ENCODE measurements at regions not wholly inside any gene's neighbourhood (a gene's known extent, or its start where the extent isn't known, plus 50 kb on each side); places are given as distances from the start of the nearest gene placed in this dataset.

GRCh38 chr1:82874041-82874440 lies 1073.3 kb downstream of the ADGRL2 start:
- H3K36me3 ChIP-seq (ENCODE audit: control insufficient read depth, insufficient read depth, low read length) = no peaks in the 10 kb centered on the region
- no peak overlapping the region for H3K4me3 ChIP-seq (ENCODE audit: extremely low read depth, insufficient read depth, low read length, poor library complexity, severe bottlenecking)
- no peaks in the 10 kb centered on the region for H3K9me3 ChIP-seq (ENCODE audit: control insufficient read depth, low read length)
- H3K27ac ChIP-seq (ENCODE audit: low read depth, low read length, severe bottlenecking) = no peak overlapping the region
- H3K4me1 ChIP-seq (ENCODE audit: control insufficient read depth, insufficient read depth, low read length, poor library complexity, severe bottlenecking) = no peaks in the 10 kb centered on the region

DNA sequence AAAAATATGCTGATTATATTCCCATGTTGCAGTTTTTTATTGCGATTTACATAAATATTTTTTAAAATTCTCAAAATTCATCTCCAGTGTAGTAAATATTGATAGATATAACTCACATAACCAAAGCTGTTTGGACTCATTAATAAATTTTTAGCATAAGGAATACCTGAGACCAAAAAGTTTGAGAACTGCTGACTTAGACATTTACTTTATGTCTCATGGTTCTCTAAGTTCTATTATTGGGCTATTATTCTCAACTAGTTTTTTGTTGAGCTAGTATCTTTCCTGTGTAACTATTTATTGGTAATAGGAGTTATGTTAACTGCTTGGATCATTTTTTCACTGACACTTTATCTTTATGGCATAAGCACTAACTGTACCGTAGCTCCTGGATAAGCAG lies 1069.6 kb downstream of the ADGRL2 start:
- Histone ChIP-seq H3K27ac (ENCODE audit: low read depth, low read length, severe bottlenecking) (no peak overlapping the region), H3K4me3 (ENCODE audit: extremely low read depth, insufficient read depth, low read length, poor library complexity, severe bottlenecking) (no peak overlapping the region)
- WGBS, 2 experiments (ENCODE audit: insufficient coverage in 2 of 2) = 75% methylated on average over 1 of the region's 2 CpGs; no CpG with 5 or more reads in 1 of the 2 experiments

DNA sequence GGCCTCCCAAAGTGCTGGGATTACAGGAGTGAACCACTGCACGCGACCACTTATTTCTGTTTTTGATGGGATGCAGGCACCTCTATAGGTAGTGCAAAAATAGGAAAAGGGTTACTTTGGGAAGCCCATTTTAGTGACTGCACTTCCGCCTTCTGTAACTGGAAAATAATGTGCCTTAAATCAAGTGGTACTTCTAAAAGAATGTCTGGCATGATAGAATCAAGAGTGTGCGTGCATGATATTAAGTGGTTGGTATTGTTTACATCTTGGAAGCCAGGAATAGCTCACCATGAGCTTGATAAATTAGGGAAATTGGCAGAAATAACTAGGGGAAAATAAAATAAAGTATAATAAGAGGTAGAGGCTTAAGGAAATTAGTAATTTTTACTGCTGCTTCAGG lies 1067.0 kb downstream of the ADGRL2 start:
- Histone ChIP-seq H3K36me3 (ENCODE audit: control insufficient read depth, insufficient read depth, low read length) (no peaks in the 10 kb centered on the region), H3K27ac (ENCODE audit: low read depth, low read length, severe bottlenecking) (no peak overlapping the region), H3K9me3 (ENCODE audit: control insufficient read depth, low read length) (no peaks in the 10 kb centered on the region), H3K4me1 (ENCODE audit: control insufficient read depth, insufficient read depth, low read length, poor library complexity, severe bottlenecking) (no peaks in the 10 kb centered on the region), H3K4me3 (ENCODE audit: extremely low read depth, insufficient read depth, low read length, poor library complexity, severe bottlenecking) (no peak overlapping the region)
- WGBS, 2 experiments (ENCODE audit: insufficient coverage in 2 of 2) = 83 to 92% methylated on average over 4 of the region's 4 CpGs

More for the DNA sequence above, 1069.6 kb downstream of the ADGRL2 start:
- H3K9me3 ChIP-seq (ENCODE audit: control insufficient read depth, low read length) = no peaks in the 10 kb centered on the region
- H3K4me1 ChIP-seq (ENCODE audit: control insufficient read depth, insufficient read depth, low read length, poor library complexity, severe bottlenecking) = no peaks in the 10 kb centered on the region
- no peaks in the 10 kb centered on the region for H3K36me3 ChIP-seq (ENCODE audit: control insufficient read depth, insufficient read depth, low read length)

DNA sequence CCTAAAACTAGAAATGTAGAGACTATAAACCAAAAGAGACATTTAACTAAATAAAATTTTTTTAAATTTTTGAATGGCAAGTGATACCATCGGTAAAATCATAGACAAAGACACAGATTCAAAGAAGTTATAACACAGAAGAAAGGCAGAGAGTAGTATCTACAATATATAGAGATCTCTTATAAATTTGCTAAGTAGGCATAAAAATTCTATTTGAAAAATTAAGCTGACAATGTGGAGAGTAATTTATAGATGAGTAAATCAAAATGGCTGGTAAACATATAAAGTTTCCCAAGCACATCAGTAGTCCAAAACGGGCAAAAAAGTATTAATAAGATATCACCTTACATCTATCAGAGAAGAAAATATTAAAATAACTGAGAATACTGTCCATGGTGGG lies 1061.0 kb downstream of the ADGRL2 start:
- Histone ChIP-seq H3K4me3 (ENCODE audit: extremely low read depth, insufficient read depth, low read length, poor library complexity, severe bottlenecking) (no peak overlapping the region), H3K27ac (ENCODE audit: low read depth, low read length, severe bottlenecking) (no peak overlapping the region), H3K36me3 (ENCODE audit: control insufficient read depth, insufficient read depth, low read length) (no peaks in the 10 kb centered on the region), H3K4me1 (ENCODE audit: control insufficient read depth, insufficient read depth, low read length, poor library complexity, severe bottlenecking) (no peaks in the 10 kb centered on the region), H3K9me3 (ENCODE audit: control insufficient read depth, low read length) (no peaks in the 10 kb centered on the region)
- WGBS, 2 experiments (ENCODE audit: insufficient coverage in 2 of 2) = no CpG with 5 or more reads among the region's 2 CpGs

- no peaks in the 10 kb centered on the region for H3K9me3 ChIP-seq (ENCODE audit: control insufficient read depth, low read length)
- no peak overlapping the region for H3K27ac ChIP-seq (ENCODE audit: low read depth, low read length, severe bottlenecking)
- H3K4me3 ChIP-seq (ENCODE audit: extremely low read depth, insufficient read depth, low read length, poor library complexity, severe bottlenecking) = no peak overlapping the region
- H3K36me3 ChIP-seq (ENCODE audit: control insufficient read depth, insufficient read depth, low read length) = no peaks in the 10 kb centered on the region
- H3K4me1 ChIP-seq (ENCODE audit: control insufficient read depth, insufficient read depth, low read length, poor library complexity, severe bottlenecking) = no peaks in the 10 kb centered on the region
- WGBS, 2 experiments (ENCODE audit: insufficient coverage in 2 of 2) = 82 to 92% methylated on average over 2 to 3 of the region's 4 CpGs
Observed at GRCh38 chr1:82858031-82858430, 1057.3 kb downstream of the ADGRL2 start.

DNA sequence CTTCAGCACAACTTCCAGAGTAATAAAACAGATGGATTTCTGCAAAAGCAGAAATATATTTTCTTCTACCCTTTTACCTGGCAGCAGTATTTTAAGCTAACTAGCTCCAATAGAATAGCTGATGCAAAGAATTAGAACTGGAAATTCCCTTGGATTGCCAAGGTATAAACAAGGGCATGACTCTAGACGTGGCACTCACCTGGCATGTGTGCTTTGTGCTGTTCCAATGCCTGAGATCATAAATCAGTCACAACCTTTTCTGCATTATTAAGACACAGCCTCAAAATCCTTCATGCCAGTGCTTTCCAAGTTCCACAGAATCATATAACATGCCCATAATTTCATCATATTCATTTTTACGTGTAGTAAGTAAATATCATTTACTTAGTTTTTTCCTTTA lies 1048.7 kb downstream of the ADGRL2 start:
- no peaks in the 10 kb centered on the region for H3K9me3 ChIP-seq (ENCODE audit: control insufficient read depth, low read length)
- no peak overlapping the region for H3K27ac ChIP-seq (ENCODE audit: low read depth, low read length, severe bottlenecking)
- H3K4me3 ChIP-seq (ENCODE audit: extremely low read depth, insufficient read depth, low read length, poor library complexity, severe bottlenecking) = no peak overlapping the region
- no peaks in the 10 kb centered on the region for H3K4me1 ChIP-seq (ENCODE audit: control insufficient read depth, insufficient read depth, low read length, poor library complexity, severe bottlenecking)
- H3K36me3 ChIP-seq (ENCODE audit: control insufficient read depth, insufficient read depth, low read length) = no peaks in the 10 kb centered on the region
- 73 to 77% methylated on average over 1 of the region's 2 CpGs for WGBS, 2 experiments (ENCODE audit: insufficient coverage in 2 of 2)

GRCh38 chr1:82848043-82848442 lies 1047.3 kb downstream of the ADGRL2 start:
- H3K4me3 ChIP-seq (ENCODE audit: extremely low read depth, insufficient read depth, low read length, poor library complexity, severe bottlenecking) = no peak overlapping the region
- no peaks in the 10 kb centered on the region for H3K4me1 ChIP-seq (ENCODE audit: control insufficient read depth, insufficient read depth, low read length, poor library complexity, severe bottlenecking)
- H3K9me3 ChIP-seq (ENCODE audit: control insufficient read depth, low read length) = no peaks in the 10 kb centered on the region
- no peak overlapping the region for H3K27ac ChIP-seq (ENCODE audit: low read depth, low read length, severe bottlenecking)
- WGBS, 2 experiments (ENCODE audit: insufficient coverage in 2 of 2) = no CpG with 5 or more reads among the region's 1 CpG
- H3K36me3 ChIP-seq (ENCODE audit: control insufficient read depth, insufficient read depth, low read length) = no peaks in the 10 kb centered on the region

GRCh38 chr1:82845866-82846265 lies 1045.1 kb downstream of the ADGRL2 start:
- no peaks in the 10 kb centered on the region for H3K9me3 ChIP-seq (ENCODE audit: control insufficient read depth, low read length)
- no peaks in the 10 kb centered on the region for H3K36me3 ChIP-seq (ENCODE audit: control insufficient read depth, insufficient read depth, low read length)
- H3K4me1 ChIP-seq (ENCODE audit: control insufficient read depth, insufficient read depth, low read length, poor library complexity, severe bottlenecking) = no peaks in the 10 kb centered on the region
- WGBS, 2 experiments (ENCODE audit: insufficient coverage in 2 of 2) = 100% methylated on average over 1 of the region's 2 CpGs; no CpG with 5 or more reads in 1 of the 2 experiments
- no peak overlapping the region for H3K4me3 ChIP-seq (ENCODE audit: extremely low read depth, insufficient read depth, low read length, poor library complexity, severe bottlenecking)
- no peak overlapping the region for H3K27ac ChIP-seq (ENCODE audit: low read depth, low read length, severe bottlenecking)

GRCh38 chr1:82844911-82845827 lies 1044.4 kb downstream of the ADGRL2 start:
- H3K9me3 ChIP-seq (ENCODE audit: control insufficient read depth, low read length) = no peaks in the 10 kb centered on the region
- H3K27ac ChIP-seq (ENCODE audit: low read depth, low read length, severe bottlenecking) = no peak overlapping the region
- no peaks in the 10 kb centered on the region for H3K4me1 ChIP-seq (ENCODE audit: control insufficient read depth, insufficient read depth, low read length, poor library complexity, severe bottlenecking)
- no peak overlapping the region for H3K4me3 ChIP-seq (ENCODE audit: extremely low read depth, insufficient read depth, low read length, poor library complexity, severe bottlenecking)
- no peaks in the 10 kb centered on the region for H3K36me3 ChIP-seq (ENCODE audit: control insufficient read depth, insufficient read depth, low read length)
- 74% methylated on average over 2 of the region's 4 CpGs; no CpG with 5 or more reads in 1 of the 2 experiments for WGBS, 2 experiments (ENCODE audit: insufficient coverage in 2 of 2)

- Histone ChIP-seq H3K4me3 (ENCODE audit: extremely low read depth, insufficient read depth, low read length, poor library complexity, severe bottlenecking) (no peak overlapping the region), H3K4me1 (ENCODE audit: control insufficient read depth, insufficient read depth, low read length, poor library complexity, severe bottlenecking) (no peaks in the 10 kb centered on the region), H3K36me3 (ENCODE audit: control insufficient read depth, insufficient read depth, low read length) (no peaks in the 10 kb centered on the region), H3K9me3 (ENCODE audit: control insufficient read depth, low read length) (no peaks in the 10 kb centered on the region), H3K27ac (ENCODE audit: low read depth, low read length, severe bottlenecking) (no peak overlapping the region)
- WGBS, 2 experiments (ENCODE audit: insufficient coverage in 2 of 2) = no CpG with 5 or more reads among the region's 2 CpGs
Observed at GRCh38 chr1:82844447-82844846, 1043.7 kb downstream of the ADGRL2 start.

GRCh38 chr1:82843876-82844275 lies 1043.1 kb downstream of the ADGRL2 start:
- Histone ChIP-seq H3K27ac (ENCODE audit: low read depth, low read length, severe bottlenecking) (no peak overlapping the region), H3K36me3 (ENCODE audit: control insufficient read depth, insufficient read depth, low read length) (no peaks in the 10 kb centered on the region), H3K9me3 (ENCODE audit: control insufficient read depth, low read length) (no peaks in the 10 kb centered on the region), H3K4me3 (ENCODE audit: extremely low read depth, insufficient read depth, low read length, poor library complexity, severe bottlenecking) (no peak overlapping the region), H3K4me1 (ENCODE audit: control insufficient read depth, insufficient read depth, low read length, poor library complexity, severe bottlenecking) (no peaks in the 10 kb centered on the region)
- 81 to 87% methylated on average over 7 to 9 of the region's 10 CpGs for WGBS, 2 experiments (ENCODE audit: insufficient coverage in 2 of 2)

Measured in mesodermal cell (in vitro differentiated cells).